EH (cell line): ENCODE measurements at regions not wholly inside any gene's neighbourhood (a gene's known extent, or its start where the extent isn't known, plus 50 kb on each side); places are given as distances from the start of the nearest gene placed in this dataset.
"Not testable (repeated sequence)": the region's sequence is repeated elsewhere in the genome, so short reads cannot be mapped to it uniquely, and the experiment has no call there.

Experiments
- DNase-seq: peaks from one replicate; pipeline ENCODE4 v3.0.0-alpha.2; 2015; ENCODE audit warnings: low read depth

DNA sequence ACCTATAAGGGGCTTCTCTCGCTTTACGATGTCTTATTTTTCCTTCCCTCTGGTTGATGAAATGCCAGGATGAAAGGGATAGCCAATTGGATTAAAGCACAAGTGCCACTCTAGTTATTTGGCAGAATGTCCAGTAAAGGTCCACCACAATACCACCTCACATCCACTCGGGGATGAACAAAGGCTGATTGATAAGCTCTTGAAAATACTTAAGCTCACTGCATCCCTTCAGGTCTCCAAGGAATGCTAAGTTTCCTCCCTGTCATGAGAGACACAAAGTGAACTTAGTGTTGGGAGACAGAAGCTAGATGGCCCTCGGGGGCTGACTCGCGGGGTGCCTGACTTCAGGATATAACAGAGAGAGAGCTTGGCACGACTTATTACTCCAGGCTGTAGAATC is 185.9 kb upstream of the ZNF644 start:
- not testable (repeated sequence) for DNase-seq

- DNase-seq: not testable (repeated sequence)
Measured at GRCh38 chr1:91204150-91204549, 182.3 kb upstream of the ZNF644 start.

DNA sequence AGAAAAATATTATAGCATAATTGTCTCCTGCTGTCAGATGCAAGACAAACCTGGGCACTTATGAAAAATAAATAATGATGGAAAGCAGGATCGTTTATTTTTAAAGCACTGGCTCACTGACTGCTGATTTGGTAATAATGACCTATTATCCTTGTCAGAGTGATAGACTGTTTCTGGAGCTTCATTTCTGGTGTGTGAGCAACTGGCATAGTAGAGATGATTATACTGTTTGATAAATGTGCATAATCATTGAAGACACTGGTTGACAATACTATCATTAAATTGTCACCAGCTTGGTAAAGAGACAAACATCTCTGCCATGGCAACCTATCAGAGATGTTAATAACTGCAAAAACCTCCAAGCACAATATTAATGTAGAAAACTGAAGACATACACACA is 179.9 kb upstream of the ZNF644 start:
- DNase-seq: no peak

DNA sequence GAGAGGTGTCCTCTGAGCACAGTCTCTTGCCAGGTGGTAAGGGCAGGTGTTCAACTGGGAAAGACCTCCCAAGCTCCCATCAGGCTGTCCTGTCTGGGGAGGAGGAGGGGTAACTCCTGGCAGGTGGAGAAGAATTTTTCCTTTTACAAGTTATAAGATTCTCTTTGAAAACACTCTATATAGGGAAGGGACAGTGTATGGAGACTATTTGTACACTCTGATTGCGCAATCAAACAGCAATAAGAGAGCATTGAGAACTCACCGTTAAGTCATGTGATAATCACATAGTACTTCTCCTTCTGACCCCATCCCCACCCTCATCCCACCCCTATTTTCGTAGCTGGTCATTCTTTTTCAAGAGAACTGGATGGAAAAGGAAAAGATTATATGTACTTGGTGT is 179.3 kb upstream of the ZNF644 start:
- DNase-seq: no peak

GRCh38 chr1:91200675-91201074 is 178.8 kb upstream of the ZNF644 start:
- no peak for DNase-seq

- no peak for DNase-seq
Measured at GRCh38 chr1:91199988-91200387, 178.2 kb upstream of the ZNF644 start.

GRCh38 chr1:91190996-91191395 is 169.2 kb upstream of the ZNF644 start:
- no peak for DNase-seq

- DNase-seq: no peak
Measured at GRCh38 chr1:91189096-91189495, 167.3 kb upstream of the ZNF644 start.

DNA sequence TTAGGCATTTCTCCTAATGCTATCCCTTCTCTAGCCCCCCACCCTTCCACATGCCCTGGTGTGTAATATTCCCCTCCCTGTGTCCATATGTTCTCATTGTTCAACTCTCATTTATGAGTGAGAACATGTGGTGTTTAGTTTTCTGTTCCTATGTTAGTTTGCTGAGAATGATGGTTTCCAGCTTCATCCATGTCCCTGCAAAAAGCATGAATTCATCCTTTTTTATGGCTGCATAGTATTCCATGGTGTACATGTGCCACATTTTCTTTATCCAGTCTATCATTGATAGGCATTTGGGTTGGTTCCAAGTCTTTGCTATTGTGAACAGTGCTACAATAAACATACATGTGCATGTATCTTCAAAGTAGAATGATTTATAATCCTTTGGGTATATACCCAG is 161.0 kb upstream of the ZNF644 start:
- not testable (repeated sequence) for DNase-seq

- DNase-seq: no peak
Measured at GRCh38 chr1:91176250-91176649, 154.4 kb upstream of the ZNF644 start.

DNA sequence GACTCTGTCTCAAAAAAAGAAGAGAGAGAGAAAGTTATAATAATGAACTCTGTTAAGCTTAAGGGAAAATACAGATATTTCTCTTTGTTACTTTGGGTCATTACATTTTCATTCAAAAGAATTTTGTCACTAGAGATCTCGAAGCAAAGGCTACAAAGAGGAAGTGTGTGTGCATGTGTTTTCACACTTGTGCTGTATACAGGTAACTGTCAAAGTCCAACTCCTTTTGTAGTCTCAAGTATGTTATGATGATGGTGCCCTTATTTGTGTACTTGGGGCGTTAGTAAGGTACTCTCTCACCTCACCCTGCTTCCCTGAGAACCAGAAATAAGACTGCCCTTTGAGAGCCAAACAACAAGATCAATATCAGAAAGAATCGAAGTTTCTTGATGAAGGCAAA is 152.9 kb upstream of the ZNF644 start:
- no peak for DNase-seq

- no peak for DNase-seq
Measured at GRCh38 chr1:91173346-91173890, 151.6 kb upstream of the ZNF644 start.

DNA sequence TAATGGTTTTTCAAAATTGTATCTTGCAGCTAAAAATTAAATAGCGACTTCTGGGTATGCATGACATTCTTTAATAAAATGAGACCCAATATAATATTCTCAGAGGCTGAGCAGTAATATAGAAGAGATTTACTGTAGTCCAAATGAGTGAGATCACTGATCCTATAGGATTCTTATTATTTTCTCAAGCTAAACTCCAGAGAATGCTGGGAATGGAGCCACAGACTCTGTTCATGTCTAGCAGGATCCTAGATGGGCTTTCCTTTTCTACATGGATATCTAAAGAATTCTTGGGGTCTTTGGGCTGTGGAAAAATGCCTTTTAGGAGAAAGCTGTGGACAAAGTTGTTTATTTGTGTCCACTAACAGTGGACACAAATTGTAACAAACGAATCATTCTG is 150.7 kb upstream of the ZNF644 start:
- DNase-seq: no peak

DNA sequence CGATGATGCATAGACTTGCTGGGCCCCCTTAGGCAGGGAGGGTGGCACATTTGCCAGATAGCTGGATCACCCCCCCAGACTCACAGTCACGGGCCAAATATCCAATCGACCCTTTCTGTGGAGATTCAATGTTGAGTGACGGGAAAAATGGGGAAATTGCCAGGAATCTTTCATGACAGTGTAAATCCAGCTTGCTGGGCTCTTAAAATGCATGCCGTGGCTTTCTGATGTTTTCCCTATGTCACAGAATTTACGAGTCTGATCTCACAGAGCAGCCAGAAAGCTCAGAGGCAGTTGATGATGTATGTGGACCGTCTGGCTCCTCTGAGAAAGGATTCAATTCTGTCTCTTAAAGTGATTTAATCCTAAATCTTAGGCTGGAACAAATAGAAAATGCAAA is 150.1 kb upstream of the ZNF644 start:
- DNase-seq: peak; percentile 2

GRCh38 chr1:91170571-91170970 is 148.7 kb upstream of the ZNF644 start:
- no peak for DNase-seq

GRCh38 chr1:91166106-91166712 is 144.4 kb upstream of the ZNF644 start:
- DNase-seq: peak; percentile 56

DNA sequence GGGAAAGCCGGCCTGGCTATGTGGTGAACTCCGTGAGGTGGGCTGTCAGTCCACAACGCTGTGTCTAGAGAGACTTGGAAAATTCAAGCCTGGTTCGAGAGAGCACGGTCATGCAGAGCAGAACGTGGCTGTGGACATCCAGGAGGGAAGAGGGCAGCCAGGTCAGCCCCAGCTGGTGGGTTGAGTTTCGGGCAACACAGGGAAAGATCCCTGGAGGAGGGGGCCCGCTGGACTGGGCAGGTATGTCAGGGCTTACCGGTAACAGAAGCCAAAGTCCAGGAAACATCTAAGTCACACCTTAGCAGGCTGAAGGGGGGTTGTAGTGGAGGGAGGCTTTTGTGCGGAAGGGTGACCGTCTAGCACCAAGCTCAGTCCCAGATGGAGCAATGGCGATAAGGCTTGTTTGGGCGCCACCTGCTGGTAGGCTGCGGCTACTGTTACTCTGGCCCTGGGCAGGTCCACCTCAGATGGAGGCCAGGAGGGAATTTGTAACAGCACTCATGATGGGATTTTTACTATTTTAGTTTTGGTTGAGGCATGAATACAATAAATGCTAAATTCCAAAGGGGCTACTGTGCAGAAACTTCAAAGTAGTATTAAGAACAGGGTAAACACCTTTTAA is 143.3 kb upstream of the ZNF644 start:
- peak; percentile 58 for DNase-seq

GRCh38 chr1:91162613-91163012 is 140.8 kb upstream of the ZNF644 start:
- DNase-seq: no peak

DNA sequence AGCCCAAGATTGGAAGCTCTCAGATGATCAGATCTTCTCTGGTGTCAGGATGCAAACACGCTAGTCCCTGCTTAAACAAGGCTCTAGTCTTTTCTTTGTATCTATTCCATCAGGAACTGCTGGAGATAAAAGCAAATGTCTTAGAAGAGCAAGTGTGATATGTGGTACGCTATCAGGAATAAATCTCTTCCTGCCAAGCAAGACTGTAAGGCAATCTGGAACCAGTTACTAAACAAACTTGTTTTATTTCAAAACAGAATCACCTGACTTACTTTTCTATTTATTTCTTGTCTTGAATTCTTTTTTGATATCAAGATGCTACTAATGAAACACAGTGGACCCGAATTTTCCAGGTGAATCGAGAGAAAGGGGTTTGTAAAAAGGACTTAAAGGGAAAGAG is 139.9 kb upstream of the ZNF644 start:
- DNase-seq: no peak

DNA sequence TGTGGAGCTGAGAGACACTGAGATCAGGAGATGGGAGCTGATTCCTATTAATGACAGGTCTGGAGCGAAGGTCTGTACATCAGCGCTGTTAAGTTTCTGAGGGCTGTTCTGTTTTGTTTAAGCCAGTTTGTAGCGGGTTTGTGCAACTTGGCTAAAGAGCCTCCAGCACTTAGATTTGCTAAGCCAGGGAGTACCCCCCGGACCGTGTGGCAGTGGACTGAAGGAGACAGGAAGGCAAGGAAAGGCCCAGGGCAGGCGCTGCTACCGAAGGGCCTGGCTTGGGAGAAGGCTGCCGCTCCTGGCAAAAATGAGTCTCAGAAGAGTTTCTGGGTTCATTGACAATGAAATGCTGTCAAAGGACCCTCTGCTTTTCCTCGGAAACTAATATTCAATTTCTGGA is 139.3 kb upstream of the ZNF644 start:
- DNase-seq: no peak

- no peak for DNase-seq
Measured at GRCh38 chr1:91160363-91161075, 138.7 kb upstream of the ZNF644 start.

DNA sequence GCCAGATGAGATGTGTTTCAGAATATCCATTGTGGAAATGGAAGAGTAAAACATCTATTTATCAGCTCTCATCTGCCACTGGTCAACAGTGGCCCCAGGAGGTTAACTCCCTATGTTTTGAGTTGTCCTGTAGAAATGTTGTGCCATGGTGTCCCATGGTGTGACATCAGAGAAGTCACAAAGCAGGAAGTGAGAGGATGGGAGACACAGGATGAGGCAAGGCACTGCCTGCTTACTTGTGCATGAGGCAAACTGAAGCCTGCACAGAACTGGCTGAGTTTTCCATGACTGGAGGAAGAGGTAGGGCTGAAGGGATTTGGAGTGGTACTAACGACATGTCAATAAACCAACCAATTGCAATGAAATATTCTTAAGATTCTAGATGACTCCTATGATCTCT is 131.5 kb upstream of the ZNF644 start:
- DNase-seq: no peak

GRCh38 chr1:91152331-91152730 is 130.5 kb upstream of the ZNF644 start:
- no peak for DNase-seq
